Activated CD4-positive, CD25-positive, alpha-beta regulatory T cell treated with anti-CD3 and anti-CD28 coated beads, Interleukin-2, amount 50 U/mL, for 24 hours (primary cell): ENCODE measurements at regions not wholly inside any gene's neighbourhood (a gene's known extent, or its start where the extent isn't known, plus 50 kb on each side); places are given as distances from the start of the nearest gene placed in this dataset.

Experiments used
- ATAC-seq, 2 donors: fragments of 150-1000 bp; cut with Tn5 transposase; one replicate each; pipeline ENCODE4 v1.10.0; 2021; ENCODE audit warnings: mild to moderate bottlenecking in 1 of 2, moderate library complexity in 1 of 2

DNA sequence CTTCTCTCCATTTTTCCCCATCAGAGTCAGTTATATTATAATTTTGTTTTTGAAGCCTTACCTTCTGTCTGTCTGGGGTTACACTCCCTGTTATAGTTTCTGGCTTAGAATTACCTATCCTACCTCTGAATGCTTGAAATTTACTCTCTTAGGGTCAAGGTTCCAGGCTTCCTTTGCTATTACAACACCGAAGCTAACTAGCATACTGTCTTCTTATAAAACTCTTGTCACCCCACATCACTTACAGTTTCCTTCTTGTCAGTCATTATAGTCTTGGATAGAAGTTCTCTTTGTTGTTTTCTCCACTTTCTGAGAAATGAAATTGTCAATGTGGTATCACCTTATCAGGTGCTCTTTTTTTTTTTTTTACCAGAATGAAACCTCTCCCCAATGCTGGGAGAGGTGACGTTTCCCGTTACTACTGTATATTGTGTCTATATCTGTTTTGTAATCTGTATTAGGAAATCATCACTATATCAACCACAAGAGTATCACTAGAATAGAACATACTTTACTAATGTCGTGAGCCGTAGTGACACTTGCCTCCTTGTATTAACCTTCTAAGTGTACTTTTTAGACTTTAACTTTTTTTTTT lies 69.2 kb upstream of the PSMA6 start:
- ATAC-seq: peak; percentile 75 to 84

GRCh38 chr14:35223927-35224326 lies 68.3 kb upstream of the PSMA6 start:
- no peak for ATAC-seq

DNA sequence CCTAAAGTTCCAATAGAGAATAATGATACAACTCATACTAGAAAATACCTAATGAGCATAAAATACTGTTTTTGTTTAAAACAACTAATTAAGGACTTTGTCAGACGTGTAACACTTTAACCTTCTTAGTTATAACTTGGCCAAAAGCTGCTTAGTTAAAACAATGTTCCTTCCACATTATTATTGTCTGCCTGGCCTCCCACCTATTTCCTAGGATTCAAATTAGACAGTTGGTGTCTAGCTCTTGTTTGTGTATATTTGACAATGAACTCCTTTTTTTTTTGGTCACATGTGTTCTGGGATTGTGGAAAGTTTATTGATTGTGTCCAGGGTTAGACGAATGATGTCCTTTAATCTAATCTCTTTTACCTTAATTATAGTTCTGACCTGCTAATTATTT lies 67.6 kb upstream of the PSMA6 start:
- ATAC-seq: no peak

- ATAC-seq: peak; percentile 46 to 51
Measured at GRCh38 chr14:35229084-35229791, 62.9 kb upstream of the PSMA6 start.

DNA sequence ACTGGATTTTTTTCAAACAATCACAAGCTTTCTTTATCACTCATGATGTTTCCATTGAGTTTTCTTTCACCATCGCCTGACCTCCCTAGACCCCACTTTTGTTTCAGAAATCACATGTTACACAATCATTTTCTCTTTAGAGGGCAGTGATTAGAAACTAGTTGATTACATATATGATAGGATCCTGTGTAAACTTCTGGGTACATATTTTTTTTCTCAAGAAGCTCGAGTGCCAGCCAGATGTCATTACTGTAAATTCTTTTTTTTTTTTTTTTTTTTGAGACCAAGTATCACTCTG lies 62.4 kb upstream of the PSMA6 start:
- ATAC-seq: peak in 1 of 2 donors; percentile 36

- ATAC-seq: no peak
Measured at GRCh38 chr14:35231207-35231760, 60.9 kb upstream of the PSMA6 start.

GRCh38 chr14:35234012-35234805 lies 58.0 kb upstream of the PSMA6 start:
- ATAC-seq: no peak

GRCh38 chr14:35235840-35236239 lies 56.3 kb upstream of the PSMA6 start:
- no peak for ATAC-seq

DNA sequence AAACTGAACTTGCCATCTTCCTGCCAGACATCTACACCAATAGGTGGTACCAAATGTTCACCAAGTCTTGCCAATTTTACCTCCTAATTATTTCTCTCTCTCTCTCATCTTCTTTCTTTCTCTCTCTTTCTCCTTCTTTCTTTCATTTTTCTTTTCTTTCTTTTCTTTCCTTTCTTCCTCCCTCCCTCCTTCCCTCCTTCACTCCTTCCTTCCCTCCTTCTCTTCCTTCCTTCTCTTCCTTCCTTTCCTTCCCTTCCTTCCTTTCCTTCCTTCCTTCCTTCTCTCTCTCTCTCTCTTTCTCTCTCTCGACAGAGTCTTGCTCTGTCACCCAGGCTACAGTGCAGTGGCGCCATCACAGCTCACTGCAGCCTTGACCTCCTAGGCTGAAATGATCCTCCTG lies 55.4 kb upstream of the PSMA6 start:
- no peak for ATAC-seq

DNA sequence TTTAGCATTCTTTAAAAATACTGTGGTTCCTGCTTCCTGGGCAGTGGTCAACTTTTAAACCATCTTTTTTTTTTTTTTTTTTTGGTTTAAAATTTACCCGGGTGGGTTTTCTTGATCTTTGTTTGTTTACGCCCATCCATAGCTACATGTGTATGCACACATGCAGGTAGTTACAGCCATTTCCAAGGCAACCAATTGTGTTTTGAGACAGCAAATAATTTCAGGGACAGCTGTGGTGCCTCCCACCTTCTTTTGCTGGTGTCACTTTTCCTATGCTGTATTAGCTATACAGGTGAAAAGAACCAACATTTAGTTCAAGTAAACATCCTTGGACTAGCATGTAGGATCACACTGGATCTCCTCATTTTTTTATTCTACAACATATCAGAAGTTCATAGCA lies 52.0 kb upstream of the PSMA6 start:
- no peak for ATAC-seq
